H1 (cell line): ENCODE measurements at regions not wholly inside any gene's neighbourhood (a gene's known extent, or its start where the extent isn't known, plus 50 kb on each side); places are given as distances from the start of the nearest gene placed in this dataset.

Experiments
- CTCF ChIA-PET: fragments of 300-600 bp; sonication (Branson Sonifier 250); formaldehyde crosslinking; loops from one replicate; lab custom pipeline; 2021; ENCODE audit not compliant: partially characterized antibody; lab: Charles Lee
- POLR2A ChIA-PET: fragments of 300-600 bp; sonication (Branson Sonifier 250); formaldehyde crosslinking; loops from one replicate; lab custom pipeline; 2021; ENCODE audit warnings: inconsistent platforms; ENCODE audit not compliant: partially characterized antibody; lab: Charles Lee
- DNase-seq, 2 experiments: peaks; one replicate each; pipeline versions ENCODE4 v3.0.0 to v3.0.0-alpha.2; 2010 to 2022; ENCODE audit warnings: low spot score in 2 of 2, low read depth in 1 of 2, mixed read lengths in 1 of 2
- FAIRE-seq: peaks from 2 replicates; lab custom pipeline; 2011; peaks lifted over from hg19 to GRCh38; lab: Jason Lieb, UNC
- H2AFZ ChIP-seq: 2 replicates; pipeline ENCODE4 v1.8.1; 2012; ENCODE audit warnings: low read length, inconsistent platforms
- H2AK5ac ChIP-seq: 2 replicates; pipeline ENCODE4 v1.6.1; 2013; ENCODE audit warnings: low read depth, low read length
- H2BK120ac ChIP-seq: replicated peaks from 2 replicates; pipeline ENCODE3; 2013; ENCODE audit warnings: low read depth, low read length, inconsistent platforms
- H2BK12ac ChIP-seq: 2 replicates; pipeline ENCODE4 v1.6.1; 2013; ENCODE audit warnings: low read depth, low read length
- H2BK15ac ChIP-seq: 2 replicates; pipeline ENCODE4 v1.6.1; 2013; ENCODE audit warnings: low read length
- H2BK20ac ChIP-seq: 2 replicates; pipeline ENCODE4 v1.6.1; 2013; ENCODE audit warnings: low read length
- H2BK5ac ChIP-seq: 2 replicates; pipeline ENCODE4 v1.6.1; 2013; ENCODE audit warnings: low read depth, low read length
- H3K14ac ChIP-seq: 2 replicates; pipeline ENCODE4 v1.6.1; 2013; ENCODE audit warnings: inconsistent platforms; ENCODE audit not compliant: insufficient read length
- H3K18ac ChIP-seq: 2 replicates; pipeline ENCODE4 v1.6.1; 2013; ENCODE audit warnings: low read length; ENCODE audit errors: extremely low read depth
- H3K23ac ChIP-seq: 2 replicates; pipeline ENCODE4 v1.6.1; 2013; ENCODE audit warnings: inconsistent platforms; ENCODE audit not compliant: insufficient read length
- H3K23me2 ChIP-seq: 2 replicates; pipeline ENCODE4 v1.6.1; 2013; ENCODE audit warnings: low read depth, low read length
- H3K27ac ChIP-seq: 2 replicates; pipeline ENCODE4 v1.6.1; 2011; ENCODE audit warnings: low read depth, low read length, inconsistent platforms
- H3K27me3 ChIP-seq, 4 experiments: replicated peaks in 1 of 4; 1 replicate in 1 of 4; 2 replicates in 3 of 4; pipeline versions ENCODE4 v1.6.1 to v1.8.1; 2011 to 2013; ENCODE audit warnings: low read length in 3 of 4, mild to moderate bottlenecking in 3 of 4, inconsistent platforms in 2 of 4, mixed read lengths in 2 of 4, moderate library complexity in 1 of 4; ENCODE audit not compliant: control insufficient read depth in 3 of 4, insufficient read depth in 3 of 4; ENCODE audit errors: extremely low read depth in 1 of 4
- H3K36me3 ChIP-seq, 4 experiments: 2 replicates each; pipeline versions ENCODE4 v1.6.1 to v1.8.1; 2011 to 2013; ENCODE audit warnings: mild to moderate bottlenecking in 4 of 4, low read length in 3 of 4, moderate library complexity in 2 of 4, control low read depth in 1 of 4, inconsistent platforms in 1 of 4; ENCODE audit not compliant: insufficient read depth in 4 of 4, control insufficient read depth in 2 of 4
- H3K4ac ChIP-seq: replicated peaks from 2 replicates; pipeline ENCODE3; 2013; ENCODE audit warnings: low read length, low read depth, mixed read lengths, inconsistent platforms; ENCODE audit not compliant: insufficient read length
- H3K4me1 ChIP-seq, 4 experiments: replicated peaks in 1 of 4; 1 replicate in 1 of 4; 2 replicates in 3 of 4; pipeline versions ENCODE4 v1.6.1 to v1.8.1; 2011 to 2013; ENCODE audit warnings: low read length in 3 of 4, inconsistent platforms in 2 of 4, mixed read lengths in 1 of 4; ENCODE audit not compliant: insufficient read depth in 4 of 4, control insufficient read depth in 3 of 4
- H3K4me2 ChIP-seq, 2 experiments: 2 replicates each; pipeline versions ENCODE4 v1.6.1 to v1.8.1; 2011 to 2013; ENCODE audit warnings: low read depth in 2 of 2, low read length in 2 of 2, control low read depth in 1 of 2, inconsistent platforms in 1 of 2, mild to moderate bottlenecking in 1 of 2; ENCODE audit not compliant: insufficient read depth in 1 of 2
- H3K4me3 ChIP-seq, 4 experiments: fragments of 200-600, 300-600 bp in 1 of 4; sonication (generic), shearing (Covaris generic), sonication (Bioruptor Twin) in 1 of 4; 2 replicates each; pipeline versions ENCODE4 v1.5.1 to v1.8.1; 2011 to 2016; ENCODE audit warnings: low read length in 4 of 4, low read depth in 3 of 4, control low read depth in 2 of 4, inconsistent platforms in 2 of 4, mild to moderate bottlenecking in 2 of 4, mixed read lengths in 1 of 4, moderate library complexity in 1 of 4; ENCODE audit not compliant: insufficient read depth in 2 of 4; ENCODE audit errors: extremely low read depth in 1 of 4
- H3K56ac ChIP-seq: replicated peaks from 2 replicates; pipeline ENCODE3; 2013; ENCODE audit warnings: low read depth, mild to moderate bottlenecking, mixed read lengths, low read length, inconsistent platforms; ENCODE audit not compliant: insufficient read length
- H3K79me1 ChIP-seq: 2 replicates; pipeline ENCODE4 v1.6.1; 2013; ENCODE audit warnings: low read depth, low read length, control low read depth
- H3K79me2 ChIP-seq, 2 experiments: 2 replicates each; pipeline versions ENCODE4 v1.6.1 to v1.8.1; 2012 to 2013; ENCODE audit warnings: low read length in 2 of 2, mild to moderate bottlenecking in 2 of 2, inconsistent platforms in 1 of 2; ENCODE audit not compliant: insufficient read depth in 2 of 2, control insufficient read depth in 1 of 2
- H3K9ac ChIP-seq, 4 experiments: replicated peaks in 1 of 4; 1 replicate in 1 of 4; 2 replicates in 3 of 4; pipeline versions ENCODE4 v1.6.1 to v1.8.1; 2011 to 2013; ENCODE audit warnings: low read depth in 3 of 4, low read length in 3 of 4, control low read depth in 2 of 4, mild to moderate bottlenecking in 2 of 4, moderate library complexity in 2 of 4, inconsistent platforms in 1 of 4; ENCODE audit errors: extremely low read depth in 1 of 4
- H3K9me3 ChIP-seq, 2 experiments: 2 replicates each; pipeline versions ENCODE4 v1.6.1 to v1.8.1; 2012 to 2013; ENCODE audit warnings: mild to moderate bottlenecking in 2 of 2, moderate library complexity in 2 of 2, control low read depth in 1 of 2, inconsistent platforms in 1 of 2, low read depth in 1 of 2, low read length in 1 of 2, mixed read lengths in 1 of 2; ENCODE audit not compliant: insufficient read depth in 2 of 2
- H4K20me1 ChIP-seq, 2 experiments: replicated peaks in 1 of 2; 2 replicates each; pipeline versions ENCODE3 to v1.8.1; 2011 to 2013; ENCODE audit warnings: inconsistent platforms in 2 of 2, low read length in 2 of 2, mild to moderate bottlenecking in 1 of 2; ENCODE audit not compliant: insufficient read depth in 2 of 2, control insufficient read depth in 1 of 2
- H4K5ac ChIP-seq: 2 replicates; pipeline ENCODE4 v1.6.1; 2013; ENCODE audit warnings: low read length, low read depth, mixed read lengths, inconsistent platforms; ENCODE audit not compliant: insufficient read length
- H4K8ac ChIP-seq: 2 replicates; pipeline ENCODE4 v1.8.0; 2013; ENCODE audit warnings: mild to moderate bottlenecking, moderate library complexity, low read length, inconsistent platforms; ENCODE audit not compliant: insufficient read depth; ENCODE audit errors: extremely low read depth
- H4K91ac ChIP-seq: replicated peaks from 2 replicates; pipeline ENCODE3; 2013; ENCODE audit warnings: low read length, mixed read lengths, inconsistent platforms; ENCODE audit not compliant: insufficient read length
- ATF3 ChIP-seq: IDR thresholded peaks from 2 replicates; pipeline ENCODE4 v1.6.1; 2011; ENCODE audit warnings: low read depth, mild to moderate bottlenecking, low read length; ENCODE audit not compliant: insufficient read depth
- BACH1 ChIP-seq: IDR thresholded peaks from 2 replicates; pipeline ENCODE4 v1.6.1; 2012; ENCODE audit warnings: low read length, improper control_type of control experiment
- FOSL1 ChIP-seq: IDR thresholded peaks from 2 replicates; pipeline ENCODE4 v1.6.1; 2011; ENCODE audit warnings: mild to moderate bottlenecking, low read depth, low read length, moderate library complexity; ENCODE audit not compliant: insufficient read depth
- GTF2F1 ChIP-seq: IDR thresholded peaks from 2 replicates; pipeline ENCODE4 v1.6.1; 2012; ENCODE audit warnings: low read depth, low read length, improper control_type of control experiment, borderline replicate concordance
- KDM1A ChIP-seq: fragments of 200-600, 300-600 bp; sonication (generic); IDR thresholded peaks from 2 replicates; pipeline ENCODE4 v1.7.1; 2016; ENCODE audit warnings: mild to moderate bottlenecking, low read length, borderline replicate concordance
- POLR2A ChIP-seq, 2 experiments: IDR thresholded peaks; 1 replicate in 1 of 2; 2 replicates in 1 of 2; pipeline ENCODE4 v1.6.1; 2011; ENCODE audit warnings: low read depth in 2 of 2, low read length in 2 of 2, mild to moderate bottlenecking in 2 of 2; ENCODE audit errors: control extremely low read depth in 1 of 2
- SP4 ChIP-seq: IDR thresholded peaks from 2 replicates; pipeline ENCODE4 v1.6.1; 2012; ENCODE audit warnings: low read length, inconsistent platforms
- SRF ChIP-seq: IDR thresholded peaks from 2 replicates; pipeline ENCODE4 v1.6.1; 2011; ENCODE audit warnings: mild to moderate bottlenecking, low read depth, low read length, moderate library complexity
- WGBS, 2 experiments: shearing (Covaris generic) in 1 of 2; methylation state at CpG; one replicate each; pipeline versions ENCODE4 v1.1.6 to v1.1.7; 2013 to 2015; ENCODE audit warnings: low lambda C conversion rate in 2 of 2, mixed read lengths in 2 of 2, inconsistent platforms in 1 of 2, low coverage in 1 of 2, missing lambda C conversion rate in 1 of 2; ENCODE audit not compliant: insufficient replicate concordance in 2 of 2, insufficient coverage in 1 of 2, insufficient read length in 1 of 2; ENCODE audit errors: extremely low coverage in 1 of 2, missing lambda C conversion rate in 1 of 2; 5-methylcytosine and 5-hydroxymethylcytosine counted together

- Histone ChIP-seq H3K27ac (no peak overlapping the region), H3K4ac (no peak overlapping the region), H2BK20ac (no peak overlapping the region), H3K23ac (no peak overlapping the region), H2AK5ac (no peak overlapping the region), H3K36me3 (no peaks in the 10 kb centered on the region), H3K4me2 (no peak overlapping the region), H3K27me3 (no peaks in the 10 kb centered on the region), H4K8ac (no peak overlapping the region), H4K20me1 (no peaks in the 10 kb centered on the region), H4K5ac (no peak overlapping the region), H3K9me3 (no peaks in the 10 kb centered on the region), H2BK5ac (no peak overlapping the region), H2BK15ac (no peak overlapping the region), H3K79me1 (no peaks in the 10 kb centered on the region), H3K18ac (no peak overlapping the region), H4K91ac (no peak overlapping the region), H2BK120ac (no peak overlapping the region), H2BK12ac (no peak overlapping the region), H2AFZ (no peak overlapping the region), H3K79me2 (no peaks in the 10 kb centered on the region), H3K23me2 (no peaks in the 10 kb centered on the region), H3K9ac (no peak overlapping the region), H3K4me3 (no peak overlapping the region), H3K14ac (no peak overlapping the region), H3K4me1 (no peaks in the 10 kb centered on the region), H3K56ac (no peak overlapping the region)
- FAIRE-seq (no peak), DNase-seq (no peak)
- ChIA-PET POLR2A (no interaction called here), CTCF (no interaction called here)
- no peak for TF ChIP-seq GTF2F1
- no peak for TF ChIP-seq KDM1A
- no peak for TF ChIP-seq SRF
- TF ChIP-seq FOSL1: no peak
- no peak for TF ChIP-seq SP4
- TF ChIP-seq POLR2A (IDR thresholded peaks at IDR 0.05; ENCODE audit: control extremely low read depth in 1 of 2, low read depth in 2 of 2, low read length in 2 of 2): no peak
- no peak for TF ChIP-seq ATF3
- TF ChIP-seq BACH1: no peak
- 88% methylated on average over 2 of the region's 2 CpGs; no CpG with 5 or more reads in 1 of the 2 experiments for WGBS, 2 experiments
These were observed 969.7 kb downstream of the GATA3 start for GRCh38 chr10:9024210-9024609.
